ENCODE measurements at regions not wholly inside any gene's neighbourhood (a gene's known extent, or its start where the extent isn't known, plus 50 kb on each side); places are given as distances from the start of the nearest gene placed in this dataset.
"Not testable (repeated sequence)": the region's sequence is repeated elsewhere in the genome, so short reads cannot be mapped to it uniquely, and the experiment has no call there.

DNA sequence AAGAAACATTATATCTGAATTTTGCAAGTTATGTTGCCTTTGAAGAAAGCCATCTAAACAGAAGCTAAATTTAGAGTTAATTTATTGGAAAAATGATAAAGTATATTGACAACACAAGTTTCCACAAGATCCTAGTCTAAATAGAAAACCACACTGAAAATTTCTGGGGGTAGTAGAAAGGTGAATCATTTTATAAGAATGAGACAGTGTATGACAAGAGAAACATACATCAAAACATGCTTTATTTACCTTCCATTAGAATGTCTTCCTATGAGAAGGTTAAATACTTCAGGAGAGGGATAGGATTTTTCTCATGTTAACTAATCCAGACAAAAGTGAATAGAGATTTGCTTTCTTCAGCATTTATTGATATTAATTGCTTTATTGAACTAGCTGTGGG, 1389.8 kb upstream of the ZEB2 start:
- TF ChIP-seq CTCF (IDR thresholded peaks at IDR 0.05; ENCODE audit: control insufficient read depth, extremely low read depth, insufficient read depth): no peak
- DNase-seq (ENCODE audit: low read depth): no peak
- no peak overlapping the region for H3K4me3 ChIP-seq (ENCODE audit: low read depth, low read length)

GRCh38 chr2:145909175-145909755, 1389.3 kb upstream of the ZEB2 start:
- no peak for DNase-seq (ENCODE audit: low read depth)
- no peak for TF ChIP-seq CTCF (IDR thresholded peaks at IDR 0.05; ENCODE audit: control insufficient read depth, extremely low read depth, insufficient read depth)
- H3K4me3 ChIP-seq (ENCODE audit: low read depth, low read length): no peak overlapping the region

DNA sequence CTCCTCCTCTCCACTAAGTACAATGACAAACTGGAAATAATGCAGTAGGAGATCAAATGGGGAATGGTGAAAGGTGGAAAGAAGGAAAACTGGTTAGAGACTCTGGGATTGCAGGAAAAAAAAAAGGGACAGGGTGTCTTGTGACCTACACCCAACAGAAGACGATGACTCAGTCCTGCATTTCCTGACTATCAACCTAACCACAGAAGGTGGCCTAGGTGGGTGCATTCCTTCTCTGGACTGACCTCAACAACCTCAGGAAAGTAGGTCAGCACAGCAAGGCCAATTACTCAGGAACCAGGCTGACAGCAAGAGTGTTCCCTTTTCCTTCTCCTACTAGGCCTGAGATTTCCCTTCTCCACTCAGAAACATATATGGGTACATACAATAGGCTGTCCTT, 1386.4 kb upstream of the ZEB2 start:
- TF ChIP-seq CTCF (IDR thresholded peaks at IDR 0.05; ENCODE audit: control insufficient read depth, extremely low read depth, insufficient read depth): no peak
- H3K4me3 ChIP-seq (ENCODE audit: low read depth, low read length): no peak overlapping the region
- no peak for DNase-seq (ENCODE audit: low read depth)

- DNase-seq (ENCODE audit: low read depth): no peak
- TF ChIP-seq CTCF (IDR thresholded peaks at IDR 0.05; ENCODE audit: control insufficient read depth, extremely low read depth, insufficient read depth): no peak
- no peak overlapping the region for H3K4me3 ChIP-seq (ENCODE audit: low read depth, low read length)
These were observed 1385.5 kb upstream of the ZEB2 start for GRCh38 chr2:145905371-145905770.

DNA sequence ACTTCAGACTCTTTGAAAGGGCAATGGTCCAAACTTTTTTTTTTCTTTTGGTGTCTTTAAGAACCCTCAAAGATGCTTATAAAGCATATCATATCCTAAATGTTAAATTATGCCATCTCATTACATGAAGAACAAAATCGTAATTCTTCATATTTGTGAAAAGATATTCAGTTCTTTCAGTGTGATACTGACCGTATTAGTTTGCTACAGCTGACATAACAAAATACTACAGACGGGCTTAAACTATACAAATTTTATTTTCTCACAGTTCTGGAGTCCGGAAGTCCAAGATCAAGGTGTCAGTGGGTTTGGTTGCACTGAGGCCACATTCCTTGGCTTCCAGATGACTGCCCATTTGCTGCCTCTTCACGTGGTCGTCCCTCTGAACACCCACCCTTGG, 1377.2 kb upstream of the ZEB2 start:
- no peak overlapping the region for H3K4me3 ChIP-seq (ENCODE audit: low read depth, low read length)
- no peak for DNase-seq (ENCODE audit: low read depth)
- no peak for TF ChIP-seq CTCF (IDR thresholded peaks at IDR 0.05; ENCODE audit: control insufficient read depth, extremely low read depth, insufficient read depth)

DNA sequence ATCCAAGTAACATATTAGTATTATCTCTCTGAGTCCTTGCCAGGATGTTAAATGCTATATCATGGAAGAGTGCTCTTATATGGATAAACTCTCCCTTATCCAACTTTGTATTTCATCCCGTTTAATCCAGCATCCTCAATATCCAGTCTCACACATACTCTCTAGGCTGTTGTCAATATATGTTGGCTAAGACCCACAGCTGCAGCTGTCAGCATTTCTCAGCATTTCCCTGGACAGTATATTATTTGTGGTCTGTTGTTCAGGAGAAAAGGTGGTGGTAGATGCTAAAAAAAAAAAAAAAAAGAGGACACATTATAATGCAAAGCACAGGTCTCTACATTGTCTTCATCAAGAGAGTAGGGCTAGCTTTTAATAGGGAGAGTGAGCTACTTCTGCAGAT, 1368.0 kb upstream of the ZEB2 start:
- no peak for TF ChIP-seq CTCF (IDR thresholded peaks at IDR 0.05; ENCODE audit: control insufficient read depth, extremely low read depth, insufficient read depth)
- DNase-seq (ENCODE audit: low read depth): no peak
- H3K4me3 ChIP-seq (ENCODE audit: low read depth, low read length): no peak overlapping the region

DNA sequence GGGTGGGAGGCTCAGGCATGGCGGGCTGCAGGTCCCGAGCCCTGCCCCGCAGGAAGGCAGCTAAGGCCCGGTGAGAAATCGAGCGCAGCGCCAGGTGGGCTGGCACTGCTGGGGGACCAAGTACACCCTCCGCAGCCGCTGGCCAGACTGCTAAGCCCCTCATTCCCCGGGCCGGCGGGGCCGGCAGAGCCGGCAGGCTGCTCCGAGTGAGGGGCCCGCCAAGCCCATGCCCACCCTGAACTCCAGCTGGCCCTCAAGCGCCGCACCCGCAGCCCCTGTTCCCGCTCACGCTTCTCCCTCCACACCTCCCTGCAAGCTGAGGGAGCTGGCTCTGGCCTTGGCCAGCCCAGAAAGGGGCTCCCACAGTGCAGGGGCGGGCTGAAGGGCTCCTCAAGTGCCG, 1361.1 kb upstream of the ZEB2 start:
- not testable (repeated sequence) for H3K4me3 ChIP-seq (ENCODE audit: low read depth, low read length); DNase-seq (ENCODE audit: low read depth)
